Smooth muscle cell (in vitro differentiated cells): ENCODE measurements at regions not wholly inside any gene's neighbourhood (a gene's known extent, or its start where the extent isn't known, plus 50 kb on each side); places are given as distances from the start of the nearest gene placed in this dataset.

Experiments used
- DNase-seq: peaks from one replicate; lab custom pipeline; 2025; ENCODE audit not compliant: unreplicated experiment; lab: John Stamatoyannopoulos, UW
- H2AFZ ChIP-seq: fragments of 200-600 bp; sonication (generic); 2 replicates; pipeline ENCODE4 v1.6.0; 2016; ENCODE audit warnings: antibody characterized with exemption, low read depth, mild to moderate bottlenecking
- H3F3A ChIP-seq: fragments of 200-600 bp; sonication (generic); 2 replicates; pipeline ENCODE4 v1.6.0; 2017; ENCODE audit warnings: antibody characterized with exemption, low read depth
- H3K27ac ChIP-seq: fragments of 200-600 bp; sonication (generic); 2 replicates; pipeline ENCODE4 v1.5.1; 2016; ENCODE audit warnings: low read depth, mild to moderate bottlenecking
- H3K27me3 ChIP-seq: fragments of 200-600 bp; sonication (generic); 2 replicates; pipeline ENCODE4 v1.6.1; 2016; ENCODE audit warnings: low read depth, mild to moderate bottlenecking
- H3K36me3 ChIP-seq: fragments of 200-600 bp; sonication (generic); 2 replicates; pipeline ENCODE4 v1.5.1; 2016; ENCODE audit warnings: low read depth
- H3K4me1 ChIP-seq: fragments of 200-600 bp; sonication (generic); 2 replicates; pipeline ENCODE4 v1.5.1; 2016; ENCODE audit warnings: low read depth
- H3K4me2 ChIP-seq: fragments of 200-600 bp; sonication (generic); 2 replicates; pipeline ENCODE4 v1.6.0; 2016; ENCODE audit warnings: mild to moderate bottlenecking
- H3K4me3 ChIP-seq: fragments of 200-600 bp; sonication (generic); 2 replicates; pipeline ENCODE4 v1.5.1; 2016; ENCODE audit warnings: mild to moderate bottlenecking
- H3K79me2 ChIP-seq: fragments of 200-600 bp; sonication (generic); 2 replicates; pipeline ENCODE4 v1.6.0; 2016; ENCODE audit warnings: low read depth, mild to moderate bottlenecking
- H3K9ac ChIP-seq: fragments of 200-600 bp; sonication (generic); 2 replicates; pipeline ENCODE4 v1.6.0; 2016; ENCODE audit warnings: low read depth
- H3K9me3 ChIP-seq: fragments of 200-600 bp; sonication (generic); replicated peaks from 2 replicates; pipeline ENCODE4 v1.5.1; 2016; ENCODE audit warnings: low read depth
- H4K20me1 ChIP-seq: fragments of 200-600 bp; sonication (generic); 2 replicates; pipeline ENCODE4 v1.6.0; 2016; ENCODE audit warnings: low read depth
- CTCF ChIP-seq: fragments of 200-600 bp; sonication (generic); IDR thresholded peaks from 2 replicates; pipeline ENCODE4 v1.5.1; 2017; ENCODE audit warnings: borderline replicate concordance, mild to moderate bottlenecking, antibody characterized with exemption; ENCODE audit not compliant: insufficient read depth, poor library complexity, severe bottlenecking
- WGBS: methylation state at CpG from one replicate; pipeline ENCODE4 v1.1.7; 2016; ENCODE audit warnings: low lambda C conversion rate; 5-methylcytosine and 5-hydroxymethylcytosine counted together

- no peak overlapping the region for H2AFZ ChIP-seq
- no peak overlapping the region for H3K9ac ChIP-seq
- peaks cover 3% of the 10 kb centered on the region for H3K4me1 ChIP-seq
- DNase-seq = no peak
- no peak overlapping the region for H3K4me3 ChIP-seq
- no peaks in the 10 kb centered on the region for H3K9me3 ChIP-seq
- H3K27me3 ChIP-seq = no peaks in the 10 kb centered on the region
- H3F3A ChIP-seq = no peaks in the 10 kb centered on the region
- no peaks in the 10 kb centered on the region for H3K79me2 ChIP-seq
- TF ChIP-seq CTCF = no peak
- no peaks in the 10 kb centered on the region for H4K20me1 ChIP-seq
- H3K27ac ChIP-seq = no peak overlapping the region
- no peaks in the 10 kb centered on the region for H3K36me3 ChIP-seq
- 91% methylated on average over 3 of the region's 3 CpGs for WGBS
- H3K4me2 ChIP-seq = no peak overlapping the region
Measured at GRCh38 chr9:105176194-105176593, 68.3 kb upstream of the SLC44A1 start.

GRCh38 chr9:105178076-105178475, 66.4 kb upstream of the SLC44A1 start:
- Histone ChIP-seq H3F3A (no peaks in the 10 kb centered on the region), H3K27me3 (no peaks in the 10 kb centered on the region), H3K4me2 (no peak overlapping the region), H3K27ac (no peak overlapping the region), H3K4me3 (no peak overlapping the region), H3K4me1 (peaks cover 2% of the 10 kb centered on the region), H4K20me1 (no peaks in the 10 kb centered on the region), H2AFZ (no peak overlapping the region), H3K9ac (no peak overlapping the region), H3K79me2 (no peaks in the 10 kb centered on the region), H3K9me3 (no peaks in the 10 kb centered on the region), H3K36me3 (no peaks in the 10 kb centered on the region)
- no peak for DNase-seq
- 88% methylated on average over 10 of the region's 10 CpGs for WGBS
- no peak for TF ChIP-seq CTCF

DNA sequence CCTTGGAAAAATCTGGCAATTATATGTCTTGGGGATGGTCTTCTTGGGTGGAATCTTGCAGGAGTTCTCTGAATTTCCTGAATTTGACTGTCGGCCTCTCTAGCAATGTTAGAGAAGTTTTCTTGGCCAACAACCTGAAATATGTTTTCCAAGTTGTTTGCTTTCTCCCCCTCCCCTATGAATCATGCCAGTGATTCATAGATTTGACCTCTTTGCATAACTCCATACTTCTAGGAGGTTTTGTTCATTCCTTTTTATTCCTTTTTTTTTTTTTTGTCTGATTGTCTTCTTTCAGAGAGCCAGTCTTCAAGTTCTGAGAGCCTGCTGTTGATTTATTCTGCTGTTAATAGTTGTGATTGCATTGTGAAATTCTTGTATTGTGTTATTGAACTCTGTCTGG, 56.7 kb upstream of the SLC44A1 start:
- H3K9ac ChIP-seq = no peak overlapping the region
- no peak overlapping the region for H3K4me2 ChIP-seq
- no peak for TF ChIP-seq CTCF
- no peaks in the 10 kb centered on the region for H3K36me3 ChIP-seq
- WGBS = 71% methylated on average over 1 of the region's 1 CpG
- no peaks in the 10 kb centered on the region for H3F3A ChIP-seq
- H3K27me3 ChIP-seq = no peaks in the 10 kb centered on the region
- no peaks in the 10 kb centered on the region for H3K79me2 ChIP-seq
- DNase-seq = no peak
- H4K20me1 ChIP-seq = no peaks in the 10 kb centered on the region
- no peak overlapping the region for H3K4me3 ChIP-seq
- no peaks in the 10 kb centered on the region for H3K4me1 ChIP-seq
- no peak overlapping the region for H3K27ac ChIP-seq
- H2AFZ ChIP-seq = no peak overlapping the region
- no peaks in the 10 kb centered on the region for H3K9me3 ChIP-seq

DNA sequence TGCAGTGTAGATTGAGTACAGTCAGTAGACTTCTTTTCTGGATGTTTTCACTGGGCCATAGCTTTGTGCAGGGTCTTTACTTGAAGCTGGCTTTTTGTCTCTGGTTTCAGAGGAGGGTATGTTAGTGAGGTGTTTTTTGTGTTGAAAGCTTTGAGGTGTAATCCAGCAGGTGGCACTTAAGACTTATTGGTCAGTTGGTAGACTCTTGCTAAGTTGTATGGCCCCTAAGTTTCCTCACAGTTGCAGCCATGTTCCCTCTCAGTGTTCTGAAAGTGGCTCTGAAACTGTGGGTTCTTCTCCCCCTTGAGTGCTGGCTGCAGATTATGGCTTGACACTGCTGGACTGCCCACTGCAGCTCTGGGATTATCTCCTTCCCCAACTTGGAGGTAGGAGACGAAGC, 55.7 kb upstream of the SLC44A1 start:
- TF ChIP-seq CTCF = no peak
- H4K20me1 ChIP-seq = no peaks in the 10 kb centered on the region
- H3K27me3 ChIP-seq = no peaks in the 10 kb centered on the region
- no peaks in the 10 kb centered on the region for H3K4me1 ChIP-seq
- DNase-seq = no peak
- H3K27ac ChIP-seq = no peak overlapping the region
- no peak overlapping the region for H2AFZ ChIP-seq
- H3K4me3 ChIP-seq = no peak overlapping the region
- no peaks in the 10 kb centered on the region for H3K36me3 ChIP-seq
- no peak overlapping the region for H3K4me2 ChIP-seq
- 92% methylated on average over 1 of the region's 1 CpG for WGBS
- H3K79me2 ChIP-seq = no peaks in the 10 kb centered on the region
- no peak overlapping the region for H3K9ac ChIP-seq
- no peaks in the 10 kb centered on the region for H3F3A ChIP-seq
- H3K9me3 ChIP-seq = no peaks in the 10 kb centered on the region
